ENCODE measurements at regions not wholly inside any gene's neighbourhood (a gene's known extent, or its start where the extent isn't known, plus 50 kb on each side); places are given as distances from the start of the nearest gene placed in this dataset.

GRCh38 chr14:71328954-71329353 is 421.7 kb downstream of the PCNX1 start:
- no peaks in the 10 kb centered on the region for H3K27me3 ChIP-seq (ENCODE audit: insufficient read depth, low read length)

GRCh38 chr14:71331403-71331802 is 424.1 kb downstream of the PCNX1 start:
- 90% methylated on average over 3 of the region's 3 CpGs for WGBS
- H3K27ac ChIP-seq (ENCODE audit: low read depth, low read length), result no peak overlapping the region
- no peak overlapping the region for H3K9ac ChIP-seq (ENCODE audit: low read depth, low read length)
- no peak overlapping the region for H3K4me3 ChIP-seq (ENCODE audit: low read length)
- H3K36me3 ChIP-seq (ENCODE audit: insufficient read depth, low read length), result no peaks in the 10 kb centered on the region
- H3K4me1 ChIP-seq (ENCODE audit: insufficient read depth, low read length), result peaks cover 11% of the 10 kb centered on the region
- H3K9me3 ChIP-seq (ENCODE audit: insufficient read depth, low read depth, low read length), result no peaks in the 10 kb centered on the region
- no peaks in the 10 kb centered on the region for H3K27me3 ChIP-seq (ENCODE audit: insufficient read depth, low read length)

More at GRCh38 chr14:71328954-71329353, 421.7 kb downstream of the PCNX1 start:
- no peaks in the 10 kb centered on the region for H3K36me3 ChIP-seq (ENCODE audit: insufficient read depth, low read length)
- WGBS, result 100% methylated on average over 3 of the region's 5 CpGs
- peaks cover 32% of the 10 kb centered on the region for H3K4me1 ChIP-seq (ENCODE audit: insufficient read depth, low read length)
- H3K27ac ChIP-seq (ENCODE audit: low read depth, low read length), result no peak overlapping the region
- H3K4me3 ChIP-seq (ENCODE audit: low read length), result no peak overlapping the region
- H3K9ac ChIP-seq (ENCODE audit: low read depth, low read length), result no peak overlapping the region
- H3K9me3 ChIP-seq (ENCODE audit: insufficient read depth, low read depth, low read length), result no peaks in the 10 kb centered on the region

- H3K9ac ChIP-seq (ENCODE audit: low read depth, low read length), result no peak overlapping the region
- H3K9me3 ChIP-seq (ENCODE audit: insufficient read depth, low read depth, low read length), result no peaks in the 10 kb centered on the region
- H3K4me1 ChIP-seq (ENCODE audit: insufficient read depth, low read length), result peaks cover 9% of the 10 kb centered on the region
- no peak overlapping the region for H3K27ac ChIP-seq (ENCODE audit: low read depth, low read length)
- no peak overlapping the region for H3K4me3 ChIP-seq (ENCODE audit: low read length)
- H3K27me3 ChIP-seq (ENCODE audit: insufficient read depth, low read length), result no peaks in the 10 kb centered on the region
- no peaks in the 10 kb centered on the region for H3K36me3 ChIP-seq (ENCODE audit: insufficient read depth, low read length)
Observed at GRCh38 chr14:71332476-71332875, 425.2 kb downstream of the PCNX1 start.

GRCh38 chr14:71333705-71334104 is 426.4 kb downstream of the PCNX1 start:
- Histone ChIP-seq H3K9ac (ENCODE audit: low read depth, low read length) (no peak overlapping the region), H3K4me3 (ENCODE audit: low read length) (no peak overlapping the region), H3K27me3 (ENCODE audit: insufficient read depth, low read length) (no peaks in the 10 kb centered on the region), H3K27ac (ENCODE audit: low read depth, low read length) (no peak overlapping the region), H3K9me3 (ENCODE audit: insufficient read depth, low read depth, low read length) (no peaks in the 10 kb centered on the region), H3K36me3 (ENCODE audit: insufficient read depth, low read length) (no peaks in the 10 kb centered on the region), H3K4me1 (ENCODE audit: insufficient read depth, low read length) (no peaks in the 10 kb centered on the region; the same call in 1 of the 2 replicates)
- 95% methylated on average over 1 of the region's 1 CpG for WGBS

GRCh38 chr14:71336489-71337192 is 429.4 kb downstream of the PCNX1 start:
- H3K4me3 ChIP-seq (ENCODE audit: low read length), result no peak overlapping the region

GRCh38 chr14:71338153-71338552 is 430.9 kb downstream of the PCNX1 start:
- no peaks in the 10 kb centered on the region for H3K36me3 ChIP-seq (ENCODE audit: insufficient read depth, low read length)
- WGBS, result 97% methylated on average over 4 of the region's 4 CpGs

More at GRCh38 chr14:71336489-71337192, 429.4 kb downstream of the PCNX1 start:
- Histone ChIP-seq H3K27me3 (ENCODE audit: insufficient read depth, low read length) (no peaks in the 10 kb centered on the region), H3K4me1 (ENCODE audit: insufficient read depth, low read length) (no peaks in the 10 kb centered on the region; the same call in 1 of the 2 replicates), H3K36me3 (ENCODE audit: insufficient read depth, low read length) (no peaks in the 10 kb centered on the region), H3K9me3 (ENCODE audit: insufficient read depth, low read depth, low read length) (no peaks in the 10 kb centered on the region), H3K9ac (ENCODE audit: low read depth, low read length) (no peak overlapping the region), H3K27ac (ENCODE audit: low read depth, low read length) (no peak overlapping the region)
- 94% methylated on average over 9 of the region's 10 CpGs for WGBS

GRCh38 chr14:71339650-71340415 is 432.6 kb downstream of the PCNX1 start:
- Histone ChIP-seq H3K9ac (ENCODE audit: low read depth, low read length) (no peak overlapping the region), H3K36me3 (ENCODE audit: insufficient read depth, low read length) (no peaks in the 10 kb centered on the region), H3K4me1 (ENCODE audit: insufficient read depth, low read length) (0 out of 2 replicates have a peak, but pooled peaks cover 5% of the 10 kb centered on the region), H3K27me3 (ENCODE audit: insufficient read depth, low read length) (no peaks in the 10 kb centered on the region), H3K4me3 (ENCODE audit: low read length) (no peak overlapping the region), H3K27ac (ENCODE audit: low read depth, low read length) (no peak overlapping the region), H3K9me3 (ENCODE audit: insufficient read depth, low read depth, low read length) (no peaks in the 10 kb centered on the region)
- 93% methylated on average over 5 of the region's 6 CpGs for WGBS

More at GRCh38 chr14:71338153-71338552, 430.9 kb downstream of the PCNX1 start:
- Histone ChIP-seq H3K9me3 (ENCODE audit: insufficient read depth, low read depth, low read length) (no peaks in the 10 kb centered on the region), H3K27ac (ENCODE audit: low read depth, low read length) (no peak overlapping the region), H3K9ac (ENCODE audit: low read depth, low read length) (no peak overlapping the region), H3K27me3 (ENCODE audit: insufficient read depth, low read length) (no peaks in the 10 kb centered on the region), H3K4me1 (ENCODE audit: insufficient read depth, low read length) (no peaks in the 10 kb centered on the region; the same call in 1 of the 2 replicates), H3K4me3 (ENCODE audit: low read length) (no peak overlapping the region)

- 100% methylated on average over 2 of the region's 3 CpGs for WGBS
- no peak overlapping the region for H3K4me3 ChIP-seq (ENCODE audit: low read length)
- no peak overlapping the region for H3K9ac ChIP-seq (ENCODE audit: low read depth, low read length)
- no peak overlapping the region for H3K27ac ChIP-seq (ENCODE audit: low read depth, low read length)
- no peaks in the 10 kb centered on the region for H3K27me3 ChIP-seq (ENCODE audit: insufficient read depth, low read length)
- 0 out of 2 replicates have a peak, but pooled peaks cover 6% of the 10 kb centered on the region for H3K4me1 ChIP-seq (ENCODE audit: insufficient read depth, low read length)
- no peaks in the 10 kb centered on the region for H3K36me3 ChIP-seq (ENCODE audit: insufficient read depth, low read length)
- no peaks in the 10 kb centered on the region for H3K9me3 ChIP-seq (ENCODE audit: insufficient read depth, low read depth, low read length)
Observed at GRCh38 chr14:71341156-71341555, 433.9 kb downstream of the PCNX1 start.

GRCh38 chr14:71343724-71344123 is 436.5 kb downstream of the PCNX1 start:
- H3K27ac ChIP-seq (ENCODE audit: low read depth, low read length), result no peak overlapping the region
- no peaks in the 10 kb centered on the region for H3K9me3 ChIP-seq (ENCODE audit: insufficient read depth, low read depth, low read length)
- no peaks in the 10 kb centered on the region for H3K36me3 ChIP-seq (ENCODE audit: insufficient read depth, low read length)
- WGBS, result 95% methylated on average over 3 of the region's 3 CpGs
- 0 out of 2 replicates have a peak, but pooled peaks cover 6% of the 10 kb centered on the region for H3K4me1 ChIP-seq (ENCODE audit: insufficient read depth, low read length)
- H3K9ac ChIP-seq (ENCODE audit: low read depth, low read length), result no peak overlapping the region
- H3K4me3 ChIP-seq (ENCODE audit: low read length), result no peak overlapping the region
- H3K27me3 ChIP-seq (ENCODE audit: insufficient read depth, low read length), result no peaks in the 10 kb centered on the region

- Histone ChIP-seq H3K27ac (ENCODE audit: low read depth, low read length) (no peak overlapping the region), H3K4me1 (ENCODE audit: insufficient read depth, low read length) (peaks cover 10% of the 10 kb centered on the region; the same call in 1 of the 2 replicates), H3K4me3 (ENCODE audit: low read length) (no peak overlapping the region), H3K36me3 (ENCODE audit: insufficient read depth, low read length) (no peaks in the 10 kb centered on the region), H3K9ac (ENCODE audit: low read depth, low read length) (no peak overlapping the region), H3K9me3 (ENCODE audit: insufficient read depth, low read depth, low read length) (no peaks in the 10 kb centered on the region), H3K27me3 (ENCODE audit: insufficient read depth, low read length) (no peaks in the 10 kb centered on the region)
- 88% methylated on average over 8 of the region's 8 CpGs for WGBS
Observed at GRCh38 chr14:71344506-71344905, 437.2 kb downstream of the PCNX1 start.

GRCh38 chr14:71346685-71347084 is 439.4 kb downstream of the PCNX1 start:
- WGBS, result 96% methylated on average over 4 of the region's 5 CpGs
- no peak overlapping the region for H3K9ac ChIP-seq (ENCODE audit: low read depth, low read length)
- H3K27me3 ChIP-seq (ENCODE audit: insufficient read depth, low read length), result no peaks in the 10 kb centered on the region
- H3K9me3 ChIP-seq (ENCODE audit: insufficient read depth, low read depth, low read length), result no peaks in the 10 kb centered on the region
- H3K36me3 ChIP-seq (ENCODE audit: insufficient read depth, low read length), result no peaks in the 10 kb centered on the region
- peaks cover 12% of the 10 kb centered on the region; the same call in 1 of the 2 replicates for H3K4me1 ChIP-seq (ENCODE audit: insufficient read depth, low read length)
- no peak overlapping the region for H3K4me3 ChIP-seq (ENCODE audit: low read length)
- no peak overlapping the region for H3K27ac ChIP-seq (ENCODE audit: low read depth, low read length)
